ENCODE measurements at regions not wholly inside any gene's neighbourhood (a gene's known extent, or its start where the extent isn't known, plus 50 kb on each side); places are given as distances from the start of the nearest gene placed in this dataset.
A peak's percentile ranks its signal among the peaks of the same experiment; 100 is the strongest.

GRCh38 chr9:84445737-84446136 lies 105.2 kb upstream of the SLC28A3 start:
- no TSS peak for BruUV-seq (replicated peaks)
- intact Hi-C loops (cut with micrococcal nuclease): no loop called here
- Mint-ChIP-seq H3K27ac (ENCODE audit: low read depth, unreplicated experiment) (no peak overlapping the region), H3K36me3 (ENCODE audit: insufficient read depth, unreplicated experiment) (no peaks in the 10 kb centered on the region), H3K4me1 (ENCODE audit: insufficient read depth, unreplicated experiment) (no peaks in the 10 kb centered on the region), H3K4me3 (ENCODE audit: unreplicated experiment) (no peak overlapping the region), H3K27me3 (ENCODE audit: insufficient read depth, unreplicated experiment) (peaks cover 11% of the 10 kb centered on the region), H3K9me3 (ENCODE audit: unreplicated experiment) (no peaks in the 10 kb centered on the region)
- no peak for DNase-seq (ENCODE audit: unreplicated experiment)
- ChIA-PET POLR2A (no interaction called here), CTCF (interaction anchor here (0.6 kb wide), 1 partner anchor 189 kb away, joined by 3 read pairs; no protein-coding TSS in a partner anchor)
- TF ChIP-seq CTCF (IDR thresholded peaks at IDR 0.05; ENCODE audit: unreplicated experiment): no peak

- no peak overlapping the region for H3K27ac Mint-ChIP-seq (ENCODE audit: low read depth, unreplicated experiment)
- TF ChIP-seq CTCF (IDR thresholded peaks at IDR 0.05; ENCODE audit: unreplicated experiment): no peak
- BruUV-seq (replicated peaks): no TSS peak
- no peaks in the 10 kb centered on the region for H3K36me3 Mint-ChIP-seq (ENCODE audit: insufficient read depth, unreplicated experiment)
- intact Hi-C loops (cut with micrococcal nuclease): no loop called here
- CTCF ChIA-PET: no interaction called here
- peaks cover 11% of the 10 kb centered on the region for H3K27me3 Mint-ChIP-seq (ENCODE audit: insufficient read depth, unreplicated experiment)
- POLR2A ChIA-PET: no interaction called here
- no peaks in the 10 kb centered on the region for H3K9me3 Mint-ChIP-seq (ENCODE audit: unreplicated experiment)
- H3K4me1 Mint-ChIP-seq (ENCODE audit: insufficient read depth, unreplicated experiment): no peaks in the 10 kb centered on the region
- no peak overlapping the region for H3K4me3 Mint-ChIP-seq (ENCODE audit: unreplicated experiment)
- DNase-seq (ENCODE audit: unreplicated experiment): peak; percentile 60
Measured at GRCh38 chr9:84447305-84447704, 106.7 kb upstream of the SLC28A3 start.

GRCh38 chr9:84450029-84450428 lies 109.5 kb upstream of the SLC28A3 start:
- ChIA-PET POLR2A (interaction anchor here (1.1 kb wide), 1 partner anchor 10 kb away, joined by 4 read pairs; no protein-coding TSS in a partner anchor), CTCF (no interaction called here)
- peak; percentile 29 for DNase-seq (ENCODE audit: unreplicated experiment)
- TF ChIP-seq CTCF (IDR thresholded peaks at IDR 0.05; ENCODE audit: unreplicated experiment): no peak
- Mint-ChIP-seq H3K4me1 (ENCODE audit: insufficient read depth, unreplicated experiment) (no peaks in the 10 kb centered on the region), H3K4me3 (ENCODE audit: unreplicated experiment) (no peak overlapping the region), H3K36me3 (ENCODE audit: insufficient read depth, unreplicated experiment) (no peaks in the 10 kb centered on the region), H3K27me3 (ENCODE audit: insufficient read depth, unreplicated experiment) (peaks cover 17% of the 10 kb centered on the region), H3K9me3 (ENCODE audit: unreplicated experiment) (no peaks in the 10 kb centered on the region), H3K27ac (ENCODE audit: low read depth, unreplicated experiment) (no peak overlapping the region)
- no TSS peak for BruUV-seq (replicated peaks)
- intact Hi-C loops (cut with micrococcal nuclease): no loop called here

GRCh38 chr9:84456527-84456926 lies 116.0 kb upstream of the SLC28A3 start:
- TF ChIP-seq CTCF (IDR thresholded peaks at IDR 0.05; ENCODE audit: unreplicated experiment): no peak
- ChIA-PET POLR2A (no interaction called here), CTCF (interaction anchor here (0.7 to 1.0 kb wide), 2 partner anchors 34 to 149 kb away, joined by 3 read pairs; no protein-coding TSS in a partner anchor)
- Mint-ChIP-seq H3K36me3 (ENCODE audit: insufficient read depth, unreplicated experiment) (no peaks in the 10 kb centered on the region), H3K4me1 (ENCODE audit: insufficient read depth, unreplicated experiment) (no peaks in the 10 kb centered on the region), H3K27ac (ENCODE audit: low read depth, unreplicated experiment) (no peak overlapping the region), H3K9me3 (ENCODE audit: unreplicated experiment) (no peaks in the 10 kb centered on the region), H3K4me3 (ENCODE audit: unreplicated experiment) (no peak overlapping the region), H3K27me3 (ENCODE audit: insufficient read depth, unreplicated experiment) (peaks cover 29% of the 10 kb centered on the region)
- intact Hi-C loops (cut with micrococcal nuclease): no loop called here
- BruUV-seq (replicated peaks): no TSS peak
- DNase-seq (ENCODE audit: unreplicated experiment): no peak

Measured in MCF 10A (cell line).